Esophagus muscularis mucosa (tissue), 3 donors: ENCODE measurements at regions not wholly inside any gene's neighbourhood (a gene's known extent, or its start where the extent isn't known, plus 50 kb on each side); places are given as distances from the start of the nearest gene placed in this dataset.

Experiments
- CTCF ChIP-seq, 3 experiments: fragments of 200-600 bp in 2 of 3; fragments of 450-650 bp in 1 of 3; sonication (generic) in 2 of 3; IDR thresholded peaks; one replicate each; pipeline ENCODE4 v1.5.1; 2017 to 2019; ENCODE audit warnings: antibody characterized with exemption in 3 of 3, mild to moderate bottlenecking in 2 of 3, moderate library complexity in 1 of 3
- POLR2AphosphoS5 ChIP-seq, 2 donors: sonication (generic); formaldehyde crosslinking; IDR thresholded peaks; one replicate each; pipeline ENCODE4 v1.6.1; 2017; ENCODE audit warnings: antibody characterized with exemption in 2 of 2

- no peak for TF ChIP-seq CTCF (IDR thresholded peaks at IDR 0.05)
- no peak for TF ChIP-seq POLR2AphosphoS5 (IDR thresholded peaks at IDR 0.05)
These were observed 276.9 kb upstream of the IGFBP3 start for GRCh38 chr7:46197785-46198540.
